ENCODE measurements at regions not wholly inside any gene's neighbourhood (a gene's known extent, or its start where the extent isn't known, plus 50 kb on each side); places are given as distances from the start of the nearest gene placed in this dataset.

DNA sequence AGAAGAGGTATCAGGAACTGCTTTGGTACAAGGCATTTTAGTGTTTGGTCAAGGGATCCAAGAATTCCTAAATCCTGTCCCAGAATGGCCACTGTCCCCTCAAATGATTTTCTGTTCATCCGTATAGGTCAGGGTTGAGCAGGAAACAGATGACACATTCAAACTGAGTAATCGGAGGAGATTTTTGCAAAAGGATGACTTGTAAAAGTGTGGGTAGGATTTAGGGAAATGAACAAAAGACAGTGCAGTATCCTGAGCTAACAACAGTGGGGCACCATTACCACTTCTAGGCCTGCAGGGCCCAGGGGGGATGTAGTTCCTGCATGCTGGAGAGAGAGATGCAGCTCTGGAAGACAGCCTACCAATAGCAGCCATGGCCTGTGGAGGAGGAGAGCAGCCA lies 290.1 kb downstream of the ZSWIM6 start:
- H3K4me3 ChIP-seq (ENCODE audit: low read depth, low read length) = no peak overlapping the region
- TF ChIP-seq, protein P1, sequence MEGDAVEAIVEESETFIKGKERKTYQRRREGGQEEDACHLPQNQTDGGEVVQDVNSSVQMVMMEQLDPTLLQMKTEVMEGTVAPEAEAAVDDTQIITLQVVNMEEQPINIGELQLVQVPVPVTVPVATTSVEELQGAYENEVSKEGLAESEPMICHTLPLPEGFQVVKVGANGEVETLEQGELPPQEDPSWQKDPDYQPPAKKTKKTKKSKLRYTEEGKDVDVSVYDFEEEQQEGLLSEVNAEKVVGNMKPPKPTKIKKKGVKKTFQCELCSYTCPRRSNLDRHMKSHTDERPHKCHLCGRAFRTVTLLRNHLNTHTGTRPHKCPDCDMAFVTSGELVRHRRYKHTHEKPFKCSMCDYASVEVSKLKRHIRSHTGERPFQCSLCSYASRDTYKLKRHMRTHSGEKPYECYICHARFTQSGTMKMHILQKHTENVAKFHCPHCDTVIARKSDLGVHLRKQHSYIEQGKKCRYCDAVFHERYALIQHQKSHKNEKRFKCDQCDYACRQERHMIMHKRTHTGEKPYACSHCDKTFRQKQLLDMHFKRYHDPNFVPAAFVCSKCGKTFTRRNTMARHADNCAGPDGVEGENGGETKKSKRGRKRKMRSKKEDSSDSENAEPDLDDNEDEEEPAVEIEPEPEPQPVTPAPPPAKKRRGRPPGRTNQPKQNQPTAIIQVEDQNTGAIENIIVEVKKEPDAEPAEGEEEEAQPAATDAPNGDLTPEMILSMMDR (IDR thresholded peaks at IDR 0.05; ENCODE audit: low read depth, low read length) = no peak

GRCh38 chr5:61623401-61624069 lies 291.5 kb downstream of the ZSWIM6 start:
- TF ChIP-seq, protein P1 (IDR thresholded peaks at IDR 0.05; ENCODE audit: low read depth, low read length) = no peak
- no peak overlapping the region for H3K4me3 ChIP-seq (ENCODE audit: low read depth, low read length)

DNA sequence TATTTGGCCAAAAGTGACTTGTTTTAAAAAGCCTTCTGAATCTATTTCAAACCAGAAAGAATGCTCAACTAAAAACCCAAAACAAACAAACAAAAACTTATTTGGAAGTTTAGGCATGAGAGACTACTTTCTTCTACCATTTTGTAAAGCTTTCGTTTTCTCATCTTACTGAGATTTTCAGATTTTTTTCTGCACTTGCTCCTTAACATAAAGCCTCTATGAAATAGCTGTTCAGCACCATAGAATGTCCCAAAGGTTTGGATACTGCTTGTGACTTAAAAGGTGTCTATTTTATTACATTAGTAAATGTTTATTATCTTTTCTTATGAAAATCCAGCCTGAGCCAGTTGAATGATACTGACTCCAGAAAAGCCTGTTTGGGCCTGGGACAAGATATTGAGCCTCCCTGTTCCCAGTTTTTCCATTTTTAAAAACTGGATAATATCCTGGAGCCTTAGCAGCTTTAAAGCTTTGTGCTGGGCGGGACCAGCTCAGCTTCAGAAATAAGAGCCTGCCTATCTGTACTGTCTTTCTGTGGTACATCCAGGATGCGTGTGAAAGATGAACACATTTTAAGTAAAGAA lies 292.6 kb downstream of the ZSWIM6 start:
- no peak overlapping the region for H3K4me3 ChIP-seq (ENCODE audit: low read depth, low read length)
- TF ChIP-seq, protein P1 (IDR thresholded peaks at IDR 0.05; ENCODE audit: low read depth, low read length) = no peak

- peak overlapping the region; percentile 38 for H3K4me3 ChIP-seq (ENCODE audit: low read depth, low read length)
- TF ChIP-seq, protein P1 (IDR thresholded peaks at IDR 0.05; ENCODE audit: low read depth, low read length) = no peak
These were observed 293.1 kb downstream of the ZSWIM6 start for GRCh38 chr5:61625137-61625561.

GRCh38 chr5:61625681-61626621 lies 293.9 kb downstream of the ZSWIM6 start:
- TF ChIP-seq, protein P1 (IDR thresholded peaks at IDR 0.05; ENCODE audit: low read depth, low read length) = no peak
- peak overlapping the region; percentile 38 for H3K4me3 ChIP-seq (ENCODE audit: low read depth, low read length)

DNA sequence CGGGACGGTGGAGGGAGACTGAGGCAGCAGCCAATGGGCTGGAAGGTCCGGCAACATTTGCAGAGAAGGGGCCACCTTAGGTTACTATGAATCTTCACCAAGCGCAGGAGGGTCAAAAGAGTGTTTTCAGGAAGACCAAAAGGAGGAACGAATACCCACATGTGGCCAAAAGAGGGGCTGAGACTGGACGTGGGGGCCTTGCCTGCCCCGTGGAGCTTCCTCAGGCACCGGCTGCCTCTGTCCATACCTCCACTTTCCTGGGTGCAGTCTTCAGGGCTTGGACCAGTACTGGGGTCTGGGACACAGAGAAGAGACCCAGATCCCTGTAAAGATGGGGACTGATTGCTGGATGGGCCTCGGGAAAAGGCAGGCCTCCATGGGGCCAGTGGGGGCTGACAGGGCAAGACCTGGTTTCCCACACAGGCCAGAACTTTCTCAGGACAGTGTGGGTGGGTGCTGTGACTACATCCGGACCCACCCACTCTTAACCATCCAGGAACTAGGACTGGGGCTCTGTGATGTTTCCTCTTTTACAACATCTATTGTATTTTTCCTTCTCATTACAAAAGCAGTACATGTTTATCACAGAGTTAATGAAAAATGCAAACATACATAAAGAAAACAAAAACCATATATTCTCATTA lies 294.7 kb downstream of the ZSWIM6 start:
- TF ChIP-seq, protein P1 (IDR thresholded peaks at IDR 0.05; ENCODE audit: low read depth, low read length) = no peak
- no peak overlapping the region for H3K4me3 ChIP-seq (ENCODE audit: low read depth, low read length)

Data from WI38 (cell line).